Skeletal muscle tissue (tissue), 3 donors: ENCODE measurements at regions not wholly inside any gene's neighbourhood (a gene's known extent, or its start where the extent isn't known, plus 50 kb on each side); places are given as distances from the start of the nearest gene placed in this dataset.

Experiments
- H3K27ac ChIP-seq: one replicate; pipeline ENCODE4 v1.7.0; 2013; ENCODE audit warnings: mild to moderate bottlenecking, low read depth, low read length, inconsistent platforms
- H3K27me3 ChIP-seq, 3 donors: one replicate each; pipeline ENCODE4 v1.7.0; 2013; ENCODE audit warnings: low read length in 3 of 3; ENCODE audit not compliant: control insufficient read depth in 3 of 3, insufficient read depth in 3 of 3
- H3K36me3 ChIP-seq, 3 donors: one replicate each; pipeline ENCODE4 v1.7.0; 2013; ENCODE audit warnings: low read length in 3 of 3; ENCODE audit not compliant: control insufficient read depth in 3 of 3, insufficient read depth in 3 of 3
- H3K4me1 ChIP-seq, 3 donors: one replicate each; pipeline ENCODE4 v1.7.0; 2013; ENCODE audit warnings: low read length in 3 of 3, mild to moderate bottlenecking in 3 of 3; ENCODE audit not compliant: control insufficient read depth in 3 of 3, insufficient read depth in 3 of 3
- H3K4me3 ChIP-seq, 3 donors: one replicate each; pipeline ENCODE4 v1.7.0; 2013; ENCODE audit warnings: low read length in 3 of 3
- H3K9ac ChIP-seq, 3 donors: one replicate each; pipeline ENCODE4 v1.7.0; 2013; ENCODE audit warnings: low read length in 3 of 3, mild to moderate bottlenecking in 3 of 3, moderate library complexity in 2 of 3, low read depth in 1 of 3
- H3K9me3 ChIP-seq, 3 donors: one replicate each; pipeline ENCODE4 v1.7.0; 2013; ENCODE audit warnings: low read length in 3 of 3; ENCODE audit not compliant: control insufficient read depth in 3 of 3
- donor health status: Osteomylitis.

- H3K4me3 ChIP-seq = no peak overlapping the region
- no peak overlapping the region for H3K27ac ChIP-seq
- H3K36me3 ChIP-seq = no peaks in the 10 kb centered on the region
- H3K9me3 ChIP-seq = no peaks in the 10 kb centered on the region
- H3K27me3 ChIP-seq = no peaks in the 10 kb centered on the region
- peaks cover 0 to 10% (median 4%) of the 10 kb centered on the region in 3 donors for H3K4me1 ChIP-seq
- H3K9ac ChIP-seq = no peak overlapping the region
Measured at GRCh38 chr4:79653871-79654270, 245.8 kb upstream of the GK2 start.

GRCh38 chr4:79652738-79653137 lies 244.7 kb upstream of the GK2 start:
- Histone ChIP-seq H3K4me3 (no peak overlapping the region), H3K9me3 (no peaks in the 10 kb centered on the region), H3K36me3 (no peaks in the 10 kb centered on the region), H3K27ac (no peak overlapping the region), H3K9ac (no peak overlapping the region), H3K4me1 (peaks cover 0 to 10% (median 4%) of the 10 kb centered on the region in 3 donors), H3K27me3 (no peaks in the 10 kb centered on the region)

GRCh38 chr4:79652232-79652631 lies 244.2 kb upstream of the GK2 start:
- no peak overlapping the region for H3K9ac ChIP-seq
- peaks cover 0 to 10% (median 4%) of the 10 kb centered on the region in 3 donors for H3K4me1 ChIP-seq
- H3K9me3 ChIP-seq = no peaks in the 10 kb centered on the region
- H3K27me3 ChIP-seq = no peaks in the 10 kb centered on the region
- no peak overlapping the region for H3K4me3 ChIP-seq
- no peaks in the 10 kb centered on the region for H3K36me3 ChIP-seq
- H3K27ac ChIP-seq = no peak overlapping the region

GRCh38 chr4:79651456-79651855 lies 243.4 kb upstream of the GK2 start:
- Histone ChIP-seq H3K9me3 (no peaks in the 10 kb centered on the region), H3K9ac (no peak overlapping the region), H3K27ac (no peak overlapping the region), H3K36me3 (no peaks in the 10 kb centered on the region), H3K27me3 (no peaks in the 10 kb centered on the region), H3K4me1 (peaks cover 0 to 10% (median 4%) of the 10 kb centered on the region in 3 donors), H3K4me3 (no peak overlapping the region)

- Histone ChIP-seq H3K36me3 (no peaks in the 10 kb centered on the region), H3K9me3 (no peaks in the 10 kb centered on the region), H3K27ac (no peak overlapping the region), H3K27me3 (no peaks in the 10 kb centered on the region), H3K9ac (no peak overlapping the region), H3K4me3 (peak overlapping the region in 1 of 3 donors; percentile 35), H3K4me1 (peaks cover 0 to 10% (median 4%) of the 10 kb centered on the region in 3 donors)
Measured at GRCh38 chr4:79650794-79651431, 242.9 kb upstream of the GK2 start.

GRCh38 chr4:79650217-79650616 lies 242.2 kb upstream of the GK2 start:
- peaks cover 0 to 10% (median 4%) of the 10 kb centered on the region in 3 donors for H3K4me1 ChIP-seq
- H3K4me3 ChIP-seq = no peak overlapping the region
- H3K9me3 ChIP-seq = no peaks in the 10 kb centered on the region
- H3K9ac ChIP-seq = no peak overlapping the region
- no peaks in the 10 kb centered on the region for H3K27me3 ChIP-seq
- H3K27ac ChIP-seq = no peak overlapping the region
- no peaks in the 10 kb centered on the region for H3K36me3 ChIP-seq

- no peak overlapping the region for H3K27ac ChIP-seq
- no peaks in the 10 kb centered on the region for H3K27me3 ChIP-seq
- H3K4me3 ChIP-seq = no peak overlapping the region
- no peaks in the 10 kb centered on the region for H3K36me3 ChIP-seq
- H3K4me1 ChIP-seq = peaks cover 0 to 3% (median 0%) of the 10 kb centered on the region in 3 donors
- no peaks in the 10 kb centered on the region for H3K9me3 ChIP-seq
- no peak overlapping the region for H3K9ac ChIP-seq
Measured at GRCh38 chr4:79645942-79646341, 237.9 kb upstream of the GK2 start.

- Histone ChIP-seq H3K36me3 (no peaks in the 10 kb centered on the region), H3K4me3 (no peak overlapping the region), H3K9ac (no peak overlapping the region), H3K9me3 (no peaks in the 10 kb centered on the region), H3K27ac (no peak overlapping the region), H3K27me3 (no peaks in the 10 kb centered on the region), H3K4me1 (no peaks in the 10 kb centered on the region)
Measured at GRCh38 chr4:79638735-79639134, 230.7 kb upstream of the GK2 start.

GRCh38 chr4:79636991-79637390 lies 229.0 kb upstream of the GK2 start:
- Histone ChIP-seq H3K4me1 (no peaks in the 10 kb centered on the region), H3K9me3 (no peaks in the 10 kb centered on the region), H3K36me3 (no peaks in the 10 kb centered on the region), H3K4me3 (no peak overlapping the region), H3K27ac (no peak overlapping the region), H3K9ac (no peak overlapping the region), H3K27me3 (no peaks in the 10 kb centered on the region)

- Histone ChIP-seq H3K9ac (no peak overlapping the region), H3K36me3 (no peaks in the 10 kb centered on the region), H3K4me1 (no peaks in the 10 kb centered on the region), H3K27me3 (no peaks in the 10 kb centered on the region), H3K27ac (no peak overlapping the region), H3K9me3 (no peaks in the 10 kb centered on the region), H3K4me3 (no peak overlapping the region)
Measured at GRCh38 chr4:79634111-79634510, 226.1 kb upstream of the GK2 start.
